Transverse colon (tissue), 3 donors: ENCODE measurements at regions not wholly inside any gene's neighbourhood (a gene's known extent, or its start where the extent isn't known, plus 50 kb on each side); places are given as distances from the start of the nearest gene placed in this dataset.

Experiments used
- POLR2A ChIP-seq: fragments of 450-650 bp; IDR thresholded peaks from one replicate; pipeline ENCODE4 v1.6.1; 2016; ENCODE audit warnings: antibody characterized with exemption, mild to moderate bottlenecking, moderate library complexity
- TF ChIP-seq, protein P1 (sequence below), 5 experiments: fragments of 200-600 bp in 3 of 5; fragments of 450-650 bp in 2 of 5; sonication (generic) in 3 of 5; IDR thresholded peaks; 1 replicate in 2 of 5; 2 replicates in 3 of 5; pipeline ENCODE4 v1.5.1; 2016 to 2017; ENCODE audit warnings: antibody characterized with exemption in 5 of 5, inconsistent platforms in 3 of 5, mild to moderate bottlenecking in 2 of 5, moderate library complexity in 1 of 5

DNA sequence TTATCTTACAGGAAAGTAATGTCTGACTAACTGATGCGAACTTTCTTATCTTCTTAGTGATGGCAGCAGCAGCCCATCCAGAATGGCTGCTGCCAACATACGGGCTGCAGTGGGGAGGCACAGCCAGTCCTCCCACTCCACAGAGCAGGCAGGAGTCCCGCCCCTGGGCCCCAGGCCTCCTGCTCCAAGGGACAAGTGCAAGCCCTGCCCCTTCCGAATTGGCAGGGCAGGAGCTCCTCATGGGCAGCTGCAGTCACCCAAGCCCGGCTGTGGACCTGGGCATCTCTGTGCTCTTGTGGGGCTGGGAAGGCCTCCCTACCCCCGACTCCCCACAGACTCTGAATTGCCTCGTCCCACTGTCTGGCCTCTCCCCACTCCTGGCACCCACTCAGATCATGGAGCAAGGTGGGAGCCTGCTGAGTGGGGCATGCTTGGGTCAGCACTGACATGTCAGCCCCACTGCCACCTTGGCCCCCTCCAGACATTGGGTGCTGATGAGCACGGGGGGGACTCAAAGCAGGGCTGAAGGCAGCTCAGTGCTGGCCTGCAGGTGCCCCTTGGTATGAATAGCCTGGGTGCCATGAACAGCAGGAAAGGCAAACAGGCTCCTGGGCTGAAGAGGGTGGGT, 618.9 kb upstream of the KCNMB2 start:
- TF ChIP-seq POLR2A, result no peak
- TF ChIP-seq, protein P1, sequence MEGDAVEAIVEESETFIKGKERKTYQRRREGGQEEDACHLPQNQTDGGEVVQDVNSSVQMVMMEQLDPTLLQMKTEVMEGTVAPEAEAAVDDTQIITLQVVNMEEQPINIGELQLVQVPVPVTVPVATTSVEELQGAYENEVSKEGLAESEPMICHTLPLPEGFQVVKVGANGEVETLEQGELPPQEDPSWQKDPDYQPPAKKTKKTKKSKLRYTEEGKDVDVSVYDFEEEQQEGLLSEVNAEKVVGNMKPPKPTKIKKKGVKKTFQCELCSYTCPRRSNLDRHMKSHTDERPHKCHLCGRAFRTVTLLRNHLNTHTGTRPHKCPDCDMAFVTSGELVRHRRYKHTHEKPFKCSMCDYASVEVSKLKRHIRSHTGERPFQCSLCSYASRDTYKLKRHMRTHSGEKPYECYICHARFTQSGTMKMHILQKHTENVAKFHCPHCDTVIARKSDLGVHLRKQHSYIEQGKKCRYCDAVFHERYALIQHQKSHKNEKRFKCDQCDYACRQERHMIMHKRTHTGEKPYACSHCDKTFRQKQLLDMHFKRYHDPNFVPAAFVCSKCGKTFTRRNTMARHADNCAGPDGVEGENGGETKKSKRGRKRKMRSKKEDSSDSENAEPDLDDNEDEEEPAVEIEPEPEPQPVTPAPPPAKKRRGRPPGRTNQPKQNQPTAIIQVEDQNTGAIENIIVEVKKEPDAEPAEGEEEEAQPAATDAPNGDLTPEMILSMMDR (IDR thresholded peaks at IDR 0.05), result no peak
